Skeletal muscle satellite cell (primary cell): ENCODE measurements at regions not wholly inside any gene's neighbourhood (a gene's known extent, or its start where the extent isn't known, plus 50 kb on each side); places are given as distances from the start of the nearest gene placed in this dataset.

Experiments
- H3K27me3 ChIP-seq: 2 replicates; pipeline ENCODE4 v1.7.0; 2013; ENCODE audit warnings: low read length; ENCODE audit not compliant: control insufficient read depth, insufficient read depth
- H3K36me3 ChIP-seq: 2 replicates; pipeline ENCODE4 v1.7.0; 2013; ENCODE audit warnings: mild to moderate bottlenecking, control low read depth, low read length; ENCODE audit not compliant: insufficient read depth
- H3K4me1 ChIP-seq: 2 replicates; pipeline ENCODE4 v1.7.0; 2013; ENCODE audit warnings: low read length; ENCODE audit not compliant: control insufficient read depth, insufficient read depth
- H3K4me2 ChIP-seq: 2 replicates; pipeline ENCODE4 v1.7.0; 2013; ENCODE audit warnings: mild to moderate bottlenecking, low read length
- H3K4me3 ChIP-seq: 2 replicates; pipeline ENCODE4 v1.7.0; 2013; ENCODE audit warnings: low read length
- H3K9ac ChIP-seq: 2 replicates; pipeline ENCODE4 v1.7.0; 2013; ENCODE audit warnings: mild to moderate bottlenecking, low read depth, low read length, moderate library complexity
- H3K9me3 ChIP-seq: replicated peaks from 2 replicates; pipeline ENCODE4 v1.7.0; 2013; ENCODE audit warnings: mild to moderate bottlenecking, control low read depth, low read length

- Histone ChIP-seq H3K36me3 (no peaks in the 10 kb centered on the region), H3K27me3 (no peaks in the 10 kb centered on the region), H3K9ac (no peak overlapping the region), H3K4me3 (no peak overlapping the region), H3K4me1 (no peaks in the 10 kb centered on the region), H3K9me3 (no peaks in the 10 kb centered on the region), H3K4me2 (no peak overlapping the region)
Measured at GRCh38 chr9:30125881-30126280, 2258.6 kb upstream of the ACO1 start.

GRCh38 chr9:30127371-30127770 lies 2257.1 kb upstream of the ACO1 start:
- Histone ChIP-seq H3K4me2 (no peak overlapping the region), H3K27me3 (no peaks in the 10 kb centered on the region), H3K4me1 (no peaks in the 10 kb centered on the region), H3K9ac (no peak overlapping the region), H3K36me3 (no peaks in the 10 kb centered on the region), H3K4me3 (no peak overlapping the region), H3K9me3 (no peaks in the 10 kb centered on the region)

GRCh38 chr9:30140407-30140806 lies 2244.0 kb upstream of the ACO1 start:
- no peak overlapping the region for H3K4me3 ChIP-seq
- no peaks in the 10 kb centered on the region for H3K4me1 ChIP-seq
- no peaks in the 10 kb centered on the region for H3K36me3 ChIP-seq
- H3K27me3 ChIP-seq: no peaks in the 10 kb centered on the region
- H3K9ac ChIP-seq: no peak overlapping the region
- H3K4me2 ChIP-seq: no peak overlapping the region
- H3K9me3 ChIP-seq: peaks cover 3% of the 10 kb centered on the region

- no peak overlapping the region for H3K9ac ChIP-seq
- H3K4me3 ChIP-seq: no peak overlapping the region
- no peaks in the 10 kb centered on the region for H3K36me3 ChIP-seq
- H3K9me3 ChIP-seq: no peaks in the 10 kb centered on the region
- H3K27me3 ChIP-seq: no peaks in the 10 kb centered on the region
- no peak overlapping the region for H3K4me2 ChIP-seq
- no peaks in the 10 kb centered on the region for H3K4me1 ChIP-seq
Measured at GRCh38 chr9:30160570-30160969, 2223.9 kb upstream of the ACO1 start.

- Histone ChIP-seq H3K4me1 (no peaks in the 10 kb centered on the region), H3K4me2 (no peak overlapping the region), H3K36me3 (no peaks in the 10 kb centered on the region), H3K9ac (no peak overlapping the region), H3K4me3 (no peak overlapping the region), H3K9me3 (peaks cover 5% of the 10 kb centered on the region), H3K27me3 (no peaks in the 10 kb centered on the region)
Measured at GRCh38 chr9:30172206-30172605, 2212.2 kb upstream of the ACO1 start.

- no peak overlapping the region for H3K9ac ChIP-seq
- no peaks in the 10 kb centered on the region for H3K36me3 ChIP-seq
- no peaks in the 10 kb centered on the region for H3K27me3 ChIP-seq
- no peaks in the 10 kb centered on the region for H3K9me3 ChIP-seq
- H3K4me3 ChIP-seq: no peak overlapping the region
- no peak overlapping the region for H3K4me2 ChIP-seq
- H3K4me1 ChIP-seq: no peaks in the 10 kb centered on the region
Measured at GRCh38 chr9:30178610-30179009, 2205.8 kb upstream of the ACO1 start.

- Histone ChIP-seq H3K27me3 (no peaks in the 10 kb centered on the region), H3K9me3 (peaks cover 11% of the 10 kb centered on the region), H3K4me3 (no peak overlapping the region), H3K4me1 (no peaks in the 10 kb centered on the region), H3K36me3 (no peaks in the 10 kb centered on the region), H3K9ac (no peak overlapping the region), H3K4me2 (no peak overlapping the region)
Measured at GRCh38 chr9:30193421-30193820, 2191.0 kb upstream of the ACO1 start.

GRCh38 chr9:30196941-30197340 lies 2187.5 kb upstream of the ACO1 start:
- Histone ChIP-seq H3K4me1 (no peaks in the 10 kb centered on the region), H3K4me2 (no peak overlapping the region), H3K36me3 (no peaks in the 10 kb centered on the region), H3K9me3 (peaks cover 9% of the 10 kb centered on the region), H3K9ac (no peak overlapping the region), H3K4me3 (no peak overlapping the region), H3K27me3 (no peaks in the 10 kb centered on the region)

- H3K27me3 ChIP-seq: no peaks in the 10 kb centered on the region
- no peak overlapping the region for H3K9ac ChIP-seq
- H3K9me3 ChIP-seq: peaks cover 9% of the 10 kb centered on the region
- no peaks in the 10 kb centered on the region for H3K36me3 ChIP-seq
- H3K4me1 ChIP-seq: no peaks in the 10 kb centered on the region
- H3K4me3 ChIP-seq: no peak overlapping the region
- no peak overlapping the region for H3K4me2 ChIP-seq
Measured at GRCh38 chr9:30197453-30197852, 2187.0 kb upstream of the ACO1 start.

GRCh38 chr9:30197954-30198353 lies 2186.5 kb upstream of the ACO1 start:
- Histone ChIP-seq H3K27me3 (no peaks in the 10 kb centered on the region), H3K4me3 (no peak overlapping the region), H3K36me3 (no peaks in the 10 kb centered on the region), H3K4me1 (no peaks in the 10 kb centered on the region), H3K9me3 (peaks cover 9% of the 10 kb centered on the region), H3K4me2 (no peak overlapping the region), H3K9ac (no peak overlapping the region)

GRCh38 chr9:30198463-30199309 lies 2185.8 kb upstream of the ACO1 start:
- Histone ChIP-seq H3K9ac (no peak overlapping the region), H3K4me2 (no peak overlapping the region), H3K27me3 (no peaks in the 10 kb centered on the region), H3K9me3 (peaks cover 9% of the 10 kb centered on the region), H3K4me3 (no peak overlapping the region), H3K36me3 (no peaks in the 10 kb centered on the region), H3K4me1 (no peaks in the 10 kb centered on the region)

- H3K9me3 ChIP-seq: peaks cover 9% of the 10 kb centered on the region
- H3K4me1 ChIP-seq: no peaks in the 10 kb centered on the region
- no peak overlapping the region for H3K4me3 ChIP-seq
- no peak overlapping the region for H3K9ac ChIP-seq
- no peak overlapping the region for H3K4me2 ChIP-seq
- H3K36me3 ChIP-seq: no peaks in the 10 kb centered on the region
- no peaks in the 10 kb centered on the region for H3K27me3 ChIP-seq
Measured at GRCh38 chr9:30201024-30201423, 2183.4 kb upstream of the ACO1 start.
